Esophagus squamous epithelium (tissue), 4 donors: ENCODE measurements at regions not wholly inside any gene's neighbourhood (a gene's known extent, or its start where the extent isn't known, plus 50 kb on each side); places are given as distances from the start of the nearest gene placed in this dataset.

ENCODE experiments used
- POLR2A ChIP-seq, 4 donors: fragments of 450-650 bp; IDR thresholded peaks; one replicate each; pipeline ENCODE4 v1.6.1; 2017; ENCODE audit warnings: antibody characterized with exemption in 4 of 4, mild to moderate bottlenecking in 4 of 4, moderate library complexity in 3 of 4
- TF ChIP-seq, protein P1 (sequence below), 6 experiments: fragments of 450-650 bp in 4 of 6; fragments of 200-600 bp in 2 of 6; sonication (generic) in 2 of 6; IDR thresholded peaks; one replicate each; pipeline ENCODE4 v1.5.1; 2016 to 2019; ENCODE audit warnings: antibody characterized with exemption in 6 of 6, mild to moderate bottlenecking in 4 of 6, moderate library complexity in 4 of 6

GRCh38 chr5:97980291-97980690, 793.2 kb upstream of the RGMB start:
- TF ChIP-seq, protein P1, sequence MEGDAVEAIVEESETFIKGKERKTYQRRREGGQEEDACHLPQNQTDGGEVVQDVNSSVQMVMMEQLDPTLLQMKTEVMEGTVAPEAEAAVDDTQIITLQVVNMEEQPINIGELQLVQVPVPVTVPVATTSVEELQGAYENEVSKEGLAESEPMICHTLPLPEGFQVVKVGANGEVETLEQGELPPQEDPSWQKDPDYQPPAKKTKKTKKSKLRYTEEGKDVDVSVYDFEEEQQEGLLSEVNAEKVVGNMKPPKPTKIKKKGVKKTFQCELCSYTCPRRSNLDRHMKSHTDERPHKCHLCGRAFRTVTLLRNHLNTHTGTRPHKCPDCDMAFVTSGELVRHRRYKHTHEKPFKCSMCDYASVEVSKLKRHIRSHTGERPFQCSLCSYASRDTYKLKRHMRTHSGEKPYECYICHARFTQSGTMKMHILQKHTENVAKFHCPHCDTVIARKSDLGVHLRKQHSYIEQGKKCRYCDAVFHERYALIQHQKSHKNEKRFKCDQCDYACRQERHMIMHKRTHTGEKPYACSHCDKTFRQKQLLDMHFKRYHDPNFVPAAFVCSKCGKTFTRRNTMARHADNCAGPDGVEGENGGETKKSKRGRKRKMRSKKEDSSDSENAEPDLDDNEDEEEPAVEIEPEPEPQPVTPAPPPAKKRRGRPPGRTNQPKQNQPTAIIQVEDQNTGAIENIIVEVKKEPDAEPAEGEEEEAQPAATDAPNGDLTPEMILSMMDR (IDR thresholded peaks at IDR 0.05), result no peak
- TF ChIP-seq POLR2A (IDR thresholded peaks at IDR 0.05), result no peak
